ENCODE measurements at regions not wholly inside any gene's neighbourhood (a gene's known extent, or its start where the extent isn't known, plus 50 kb on each side); places are given as distances from the start of the nearest gene placed in this dataset.

DNA sequence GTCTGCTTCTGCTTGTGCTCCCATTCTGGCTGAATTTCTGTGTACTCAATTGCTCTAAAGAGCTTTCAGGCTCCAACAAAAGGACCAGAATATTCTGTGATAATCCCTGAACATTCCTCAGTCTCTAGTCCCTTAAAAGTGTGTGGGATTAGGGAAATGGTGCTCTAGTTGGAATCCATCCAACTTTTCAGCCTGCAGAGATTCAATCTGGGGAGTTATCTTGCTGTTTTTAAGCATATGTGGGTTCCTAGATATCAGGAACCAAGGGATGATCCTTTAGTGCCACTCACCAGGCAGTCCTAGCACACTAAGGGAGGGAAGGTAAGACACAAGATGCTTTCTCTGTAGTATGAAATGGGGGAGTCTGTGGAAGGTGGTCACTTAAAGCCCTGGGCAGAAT lies 140.3 kb upstream of the SLC1A4 start:
- no peaks in the 10 kb centered on the region for H3K27me3 ChIP-seq (ENCODE audit: control insufficient read depth in 4 of 4, insufficient read depth in 4 of 4, low read length in 3 of 4)
- no peak for DNase-seq (ENCODE audit: low spot score)
- H3K36me3 ChIP-seq (ENCODE audit: control insufficient read depth in 4 of 4, insufficient read depth in 3 of 4, low read depth in 1 of 4, low read length in 3 of 4): no peaks in the 10 kb centered on the region
- no peak overlapping the region for H3K4me3 ChIP-seq (ENCODE audit: low read depth in 1 of 3, low read length in 3 of 3)
- H3K4me1 ChIP-seq (ENCODE audit: control insufficient read depth in 4 of 4, insufficient read depth in 4 of 4, low read length in 3 of 4): no peaks in the 10 kb centered on the region
- H3K27ac ChIP-seq (ENCODE audit: low read depth in 1 of 2, low read length in 2 of 2): no peak overlapping the region
- no peak overlapping the region for H3K9ac ChIP-seq (ENCODE audit: low read depth in 1 of 2, low read length in 2 of 2)
- H3K9me3 ChIP-seq (ENCODE audit: control insufficient read depth in 4 of 4, low read length in 3 of 4): no peaks in the 10 kb centered on the region
- TF ChIP-seq SP1 (IDR thresholded peaks at IDR 0.05): no peak
- TF ChIP-seq FOXA1 (IDR thresholded peaks at IDR 0.05): no peak
- TF ChIP-seq, protein P1, sequence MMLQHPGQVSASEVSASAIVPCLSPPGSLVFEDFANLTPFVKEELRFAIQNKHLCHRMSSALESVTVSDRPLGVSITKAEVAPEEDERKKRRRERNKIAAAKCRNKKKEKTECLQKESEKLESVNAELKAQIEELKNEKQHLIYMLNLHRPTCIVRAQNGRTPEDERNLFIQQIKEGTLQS (IDR thresholded peaks at IDR 0.05): no peak
- no peak for TF ChIP-seq HNF4G (IDR thresholded peaks at IDR 0.05)
- no peak for TF ChIP-seq MAX (IDR thresholded peaks at IDR 0.05)
- no peak for TF ChIP-seq HNF4A (conservative IDR thresholded peaks at IDR 0.05)
- no peak for TF ChIP-seq RAD21 (IDR thresholded peaks at IDR 0.05)
- no peak for TF ChIP-seq NR2F2 (IDR thresholded peaks at IDR 0.05)
- no peak for TF ChIP-seq RXRA (IDR thresholded peaks at IDR 0.05)
- TF ChIP-seq TAF1 (conservative IDR thresholded peaks at IDR 0.05): no peak

GRCh38 chr2:64850642-64851041 lies 138.6 kb upstream of the SLC1A4 start:
- Histone ChIP-seq H3K36me3 (ENCODE audit: control insufficient read depth in 4 of 4, insufficient read depth in 3 of 4, low read depth in 1 of 4, low read length in 3 of 4) (no peaks in the 10 kb centered on the region), H3K27ac (ENCODE audit: low read depth in 1 of 2, low read length in 2 of 2) (no peak overlapping the region), H3K9me3 (ENCODE audit: control insufficient read depth in 4 of 4, low read length in 3 of 4) (no peaks in the 10 kb centered on the region), H3K4me3 (ENCODE audit: low read depth in 1 of 3, low read length in 3 of 3) (no peak overlapping the region), H3K4me1 (ENCODE audit: control insufficient read depth in 4 of 4, insufficient read depth in 4 of 4, low read length in 3 of 4) (no peaks in the 10 kb centered on the region), H3K27me3 (ENCODE audit: control insufficient read depth in 4 of 4, insufficient read depth in 4 of 4, low read length in 3 of 4) (no peaks in the 10 kb centered on the region), H3K9ac (ENCODE audit: low read depth in 1 of 2, low read length in 2 of 2) (no peak overlapping the region)
- no peak for DNase-seq (ENCODE audit: low spot score)
- TF ChIP-seq GABPA (IDR thresholded peaks at IDR 0.05 in 1 of 2, conservative IDR thresholded peaks at IDR 0.05 in 1 of 2): no peak
- no peak for TF ChIP-seq FOXA2 (IDR thresholded peaks at IDR 0.05)
- no peak for TF ChIP-seq FOXA1 (IDR thresholded peaks at IDR 0.05)
- no peak for TF ChIP-seq CTCF (IDR thresholded peaks at IDR 0.05; ENCODE audit: low read depth, low read length, missing input control)
- TF ChIP-seq EGR1 (IDR thresholded peaks at IDR 0.05; ENCODE audit: low read depth in 2 of 2): no peak
- TF ChIP-seq YY1 (IDR thresholded peaks at IDR 0.05): no peak
- TF ChIP-seq, protein P1 (IDR thresholded peaks at IDR 0.05): no peak
- no peak for TF ChIP-seq HNF4A (conservative IDR thresholded peaks at IDR 0.05)
- TF ChIP-seq, protein P2, sequence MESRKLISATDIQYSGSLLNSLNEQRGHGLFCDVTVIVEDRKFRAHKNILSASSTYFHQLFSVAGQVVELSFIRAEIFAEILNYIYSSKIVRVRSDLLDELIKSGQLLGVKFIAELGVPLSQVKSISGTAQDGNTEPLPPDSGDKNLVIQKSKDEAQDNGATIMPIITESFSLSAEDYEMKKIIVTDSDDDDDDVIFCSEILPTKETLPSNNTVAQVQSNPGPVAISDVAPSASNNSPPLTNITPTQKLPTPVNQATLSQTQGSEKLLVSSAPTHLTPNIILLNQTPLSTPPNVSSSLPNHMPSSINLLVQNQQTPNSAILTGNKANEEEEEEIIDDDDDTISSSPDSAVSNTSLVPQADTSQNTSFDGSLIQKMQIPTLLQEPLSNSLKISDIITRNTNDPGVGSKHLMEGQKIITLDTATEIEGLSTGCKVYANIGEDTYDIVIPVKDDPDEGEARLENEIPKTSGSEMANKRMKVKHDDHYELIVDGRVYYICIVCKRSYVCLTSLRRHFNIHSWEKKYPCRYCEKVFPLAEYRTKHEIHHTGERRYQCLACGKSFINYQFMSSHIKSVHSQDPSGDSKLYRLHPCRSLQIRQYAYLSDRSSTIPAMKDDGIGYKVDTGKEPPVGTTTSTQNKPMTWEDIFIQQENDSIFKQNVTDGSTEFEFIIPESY (IDR thresholded peaks at IDR 0.05): no peak

All from liver (tissue), 7 donors.